ENCODE measurements at regions not wholly inside any gene's neighbourhood (a gene's known extent, or its start where the extent isn't known, plus 50 kb on each side); places are given as distances from the start of the nearest gene placed in this dataset.

DNA sequence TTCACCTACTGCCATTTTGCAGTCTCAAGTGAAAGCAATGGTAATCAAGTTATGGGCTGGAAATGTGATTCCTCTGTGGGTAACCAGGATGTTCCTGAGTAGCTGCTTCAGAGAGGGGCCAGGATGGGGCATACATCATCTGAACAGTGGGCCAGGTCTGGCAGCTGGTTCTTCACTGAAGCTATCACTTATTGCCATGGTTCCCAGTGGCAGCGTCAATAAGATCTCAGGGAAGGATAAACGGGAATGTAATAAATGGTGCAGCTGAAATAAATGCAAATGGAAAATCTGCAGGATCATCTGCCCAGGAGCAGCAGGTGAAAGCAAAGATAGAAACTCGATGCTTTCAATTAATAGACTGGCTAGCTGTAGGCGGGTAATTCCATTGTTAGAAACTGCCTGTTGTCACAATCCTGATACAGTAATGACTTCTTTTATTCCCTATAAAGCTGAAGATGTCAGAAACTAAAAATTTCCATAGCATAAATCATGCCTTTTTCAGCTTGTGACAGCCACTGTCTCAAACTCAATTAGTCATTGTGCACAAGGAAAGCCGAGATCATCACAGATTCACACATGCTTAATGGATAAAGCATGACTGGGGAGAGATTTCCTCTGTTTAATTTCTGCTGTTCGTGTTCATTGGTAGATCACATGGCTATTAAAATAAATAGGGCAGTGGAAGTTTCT, 56.2 kb upstream of the CCDC85A start:
- no peak for ATAC-seq (ENCODE audit: low read depth)

DNA sequence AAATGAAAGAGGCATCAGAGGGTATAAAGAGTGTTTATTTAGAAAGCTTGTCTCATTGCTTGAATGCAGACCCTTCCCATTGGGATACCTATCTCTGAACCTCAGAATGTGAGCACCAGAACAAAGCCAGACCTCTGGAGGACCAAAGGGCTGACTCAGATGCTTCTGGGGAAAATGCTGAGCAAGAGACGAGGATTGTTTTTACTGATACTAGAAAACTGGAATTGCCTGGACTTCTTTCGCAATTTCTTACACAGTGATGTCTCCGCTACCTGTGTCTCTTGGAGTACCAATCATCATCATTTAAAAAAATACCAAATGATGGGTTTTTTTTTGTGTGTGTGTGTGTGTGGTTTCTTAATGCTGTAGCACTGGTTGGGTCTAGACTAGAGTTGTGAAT, 55.6 kb upstream of the CCDC85A start:
- Histone ChIP-seq H3K27me3 (ENCODE audit: insufficient read depth, poor library complexity, severe bottlenecking) (no peaks in the 10 kb centered on the region), H3K36me3 (ENCODE audit: low read depth) (no peaks in the 10 kb centered on the region), H3K9me3 (ENCODE audit: severe bottlenecking) (no peaks in the 10 kb centered on the region), H3K27ac (ENCODE audit: poor library complexity, severe bottlenecking) (no peak overlapping the region), H3K4me1 (ENCODE audit: insufficient read depth, poor library complexity, severe bottlenecking) (no peaks in the 10 kb centered on the region), H3K4me3 (ENCODE audit: severe bottlenecking) (no peak overlapping the region)
- DNase-seq (ENCODE audit: low spot score) (no peak), ATAC-seq (ENCODE audit: low read depth) (no peak)
- TF ChIP-seq, protein P1, sequence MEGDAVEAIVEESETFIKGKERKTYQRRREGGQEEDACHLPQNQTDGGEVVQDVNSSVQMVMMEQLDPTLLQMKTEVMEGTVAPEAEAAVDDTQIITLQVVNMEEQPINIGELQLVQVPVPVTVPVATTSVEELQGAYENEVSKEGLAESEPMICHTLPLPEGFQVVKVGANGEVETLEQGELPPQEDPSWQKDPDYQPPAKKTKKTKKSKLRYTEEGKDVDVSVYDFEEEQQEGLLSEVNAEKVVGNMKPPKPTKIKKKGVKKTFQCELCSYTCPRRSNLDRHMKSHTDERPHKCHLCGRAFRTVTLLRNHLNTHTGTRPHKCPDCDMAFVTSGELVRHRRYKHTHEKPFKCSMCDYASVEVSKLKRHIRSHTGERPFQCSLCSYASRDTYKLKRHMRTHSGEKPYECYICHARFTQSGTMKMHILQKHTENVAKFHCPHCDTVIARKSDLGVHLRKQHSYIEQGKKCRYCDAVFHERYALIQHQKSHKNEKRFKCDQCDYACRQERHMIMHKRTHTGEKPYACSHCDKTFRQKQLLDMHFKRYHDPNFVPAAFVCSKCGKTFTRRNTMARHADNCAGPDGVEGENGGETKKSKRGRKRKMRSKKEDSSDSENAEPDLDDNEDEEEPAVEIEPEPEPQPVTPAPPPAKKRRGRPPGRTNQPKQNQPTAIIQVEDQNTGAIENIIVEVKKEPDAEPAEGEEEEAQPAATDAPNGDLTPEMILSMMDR (IDR thresholded peaks at IDR 0.05; ENCODE audit: poor library complexity, severe bottlenecking): no peak

More for the DNA sequence above, 56.2 kb upstream of the CCDC85A start:
- no peak for DNase-seq (ENCODE audit: low spot score)
- Histone ChIP-seq H3K4me1 (ENCODE audit: insufficient read depth, poor library complexity, severe bottlenecking) (no peaks in the 10 kb centered on the region), H3K27me3 (ENCODE audit: insufficient read depth, poor library complexity, severe bottlenecking) (no peaks in the 10 kb centered on the region), H3K27ac (ENCODE audit: poor library complexity, severe bottlenecking) (no peak overlapping the region), H3K36me3 (ENCODE audit: low read depth) (no peaks in the 10 kb centered on the region), H3K9me3 (ENCODE audit: severe bottlenecking) (no peaks in the 10 kb centered on the region), H3K4me3 (ENCODE audit: severe bottlenecking) (no peak overlapping the region)
- TF ChIP-seq, protein P1 (IDR thresholded peaks at IDR 0.05; ENCODE audit: poor library complexity, severe bottlenecking): no peak

GRCh38 chr2:56130463-56131070, 53.2 kb upstream of the CCDC85A start:
- no peaks in the 10 kb centered on the region for H3K9me3 ChIP-seq (ENCODE audit: severe bottlenecking)
- TF ChIP-seq, protein P1 (IDR thresholded peaks at IDR 0.05; ENCODE audit: poor library complexity, severe bottlenecking): peak; percentile 62
- peak; percentile 65; the same call in 2 of the 3 replicates for ATAC-seq (ENCODE audit: low read depth)
- H3K27me3 ChIP-seq (ENCODE audit: insufficient read depth, poor library complexity, severe bottlenecking): no peaks in the 10 kb centered on the region
- H3K4me1 ChIP-seq (ENCODE audit: insufficient read depth, poor library complexity, severe bottlenecking): no peaks in the 10 kb centered on the region
- H3K36me3 ChIP-seq (ENCODE audit: low read depth): no peaks in the 10 kb centered on the region
- H3K4me3 ChIP-seq (ENCODE audit: severe bottlenecking): no peak overlapping the region
- no peak for DNase-seq (ENCODE audit: low spot score)
- H3K27ac ChIP-seq (ENCODE audit: poor library complexity, severe bottlenecking): no peak overlapping the region

DNA sequence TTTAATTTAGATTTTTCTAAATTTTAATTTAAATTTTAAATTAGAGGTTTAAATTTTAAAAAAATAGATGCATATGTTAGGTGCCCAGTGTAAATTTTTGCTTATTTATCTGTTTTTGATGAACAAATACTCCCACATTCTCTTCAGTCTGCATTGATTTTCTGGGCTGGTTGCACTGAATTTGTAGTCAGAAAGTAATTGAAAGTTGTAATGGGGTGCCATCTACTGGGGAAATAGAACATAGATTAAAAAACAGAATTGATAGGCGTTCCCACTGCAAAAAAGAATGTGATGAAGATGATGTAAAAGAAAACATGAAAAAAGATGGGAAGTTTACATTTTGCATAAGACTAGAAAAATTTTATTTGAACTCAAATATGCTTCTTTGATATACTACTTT, 51.7 kb upstream of the CCDC85A start:
- H3K27me3 ChIP-seq (ENCODE audit: insufficient read depth, poor library complexity, severe bottlenecking): no peaks in the 10 kb centered on the region
- H3K36me3 ChIP-seq (ENCODE audit: low read depth): no peaks in the 10 kb centered on the region
- no peaks in the 10 kb centered on the region for H3K4me1 ChIP-seq (ENCODE audit: insufficient read depth, poor library complexity, severe bottlenecking)
- ATAC-seq (ENCODE audit: low read depth) (no peak), DNase-seq (ENCODE audit: low spot score) (no peak)
- H3K9me3 ChIP-seq (ENCODE audit: severe bottlenecking): no peaks in the 10 kb centered on the region
- no peak overlapping the region for H3K4me3 ChIP-seq (ENCODE audit: severe bottlenecking)
- H3K27ac ChIP-seq (ENCODE audit: poor library complexity, severe bottlenecking): no peak overlapping the region
- TF ChIP-seq, protein P1 (IDR thresholded peaks at IDR 0.05; ENCODE audit: poor library complexity, severe bottlenecking): peak; percentile 84

GRCh38 chr2:56133441-56133840, 50.3 kb upstream of the CCDC85A start:
- Histone ChIP-seq H3K4me3 (ENCODE audit: severe bottlenecking) (no peak overlapping the region), H3K36me3 (ENCODE audit: low read depth) (no peaks in the 10 kb centered on the region), H3K27ac (ENCODE audit: poor library complexity, severe bottlenecking) (no peak overlapping the region), H3K9me3 (ENCODE audit: severe bottlenecking) (no peaks in the 10 kb centered on the region), H3K27me3 (ENCODE audit: insufficient read depth, poor library complexity, severe bottlenecking) (no peaks in the 10 kb centered on the region), H3K4me1 (ENCODE audit: insufficient read depth, poor library complexity, severe bottlenecking) (no peaks in the 10 kb centered on the region)
- DNase-seq (ENCODE audit: low spot score) (no peak), ATAC-seq (ENCODE audit: low read depth) (no peak)
- TF ChIP-seq, protein P1 (IDR thresholded peaks at IDR 0.05; ENCODE audit: poor library complexity, severe bottlenecking): no peak
